Neural progenitor cell (in vitro differentiated cells): ENCODE measurements at regions not wholly inside any gene's neighbourhood (a gene's known extent, or its start where the extent isn't known, plus 50 kb on each side); places are given as distances from the start of the nearest gene placed in this dataset.

Experiments used
- CTCF ChIP-seq: fragments of 200-600 bp; sonication (generic); IDR thresholded peaks from 2 replicates; pipeline ENCODE4 v1.5.1; 2017; ENCODE audit warnings: antibody characterized with exemption, mild to moderate bottlenecking
- EZH2 ChIP-seq: fragments of 200-600 bp; sonication (generic); IDR thresholded peaks from 2 replicates; pipeline ENCODE4 v1.6.1; 2017; ENCODE audit warnings: antibody characterized with exemption, mild to moderate bottlenecking, moderate library complexity
- EZH2phosphoT487 ChIP-seq: fragments of 200-600 bp; sonication (generic); IDR thresholded peaks from 2 replicates; pipeline ENCODE4 v1.6.1; 2017; ENCODE audit warnings: antibody characterized with exemption

GRCh38 chr5:105448271-105448670 is 1885.7 kb upstream of the NUDT12 start:
- TF ChIP-seq CTCF, result no peak
- no peak for TF ChIP-seq EZH2
- no peak for TF ChIP-seq EZH2phosphoT487
